OCI-LY7 (cell line): ENCODE measurements at regions not wholly inside any gene's neighbourhood (a gene's known extent, or its start where the extent isn't known, plus 50 kb on each side); places are given as distances from the start of the nearest gene placed in this dataset.

Experiments used
- BruUV-seq: library from RNA; stranded (reverse); fragments of 400-500 nt; replicated peaks from 2 replicates; lab custom pipeline; 2021; lab: Mats Ljungman, UMichigan
- CTCF ChIA-PET: fragments of 300-600 bp; sonication (Branson Sonifier 250); formaldehyde crosslinking; loops from one replicate; lab custom pipeline; 2022; ENCODE audit warnings: antibody characterized with exemption; ENCODE audit not compliant: unreplicated experiment; lab: Charles Lee
- POLR2A ChIA-PET: fragments of 300-600 bp; sonication (Branson Sonifier 250); formaldehyde crosslinking; loops from one replicate; lab custom pipeline; 2022; ENCODE audit warnings: antibody characterized with exemption; lab: Charles Lee
- DNase-seq: peaks from one replicate; pipeline ENCODE4 v3.0.0-alpha.2; 2015; ENCODE audit warnings: low spot score
- H2AFZ ChIP-seq: fragments of 200-600 bp; sonication (generic), shearing (Covaris generic); 2 replicates; pipeline ENCODE4 v1.6.1; 2014; ENCODE audit warnings: mild to moderate bottlenecking, antibody characterized with exemption, low read length, moderate library complexity
- H3K27ac ChIP-seq: fragments of 200-600 bp; sonication (generic); 2 replicates; pipeline ENCODE4 v1.5.1; 2014; ENCODE audit warnings: mixed run types, low read depth, mild to moderate bottlenecking, moderate library complexity, low read length, inconsistent platforms; ENCODE audit not compliant: poor library complexity, severe bottlenecking
- H3K36me3 ChIP-seq: fragments of 200-600 bp; sonication (generic); 2 replicates; pipeline ENCODE4 v1.6.1; 2014; ENCODE audit warnings: mild to moderate bottlenecking, antibody characterized with exemption, low read length, moderate library complexity, mixed read lengths; ENCODE audit not compliant: insufficient read depth
- H3K4me1 ChIP-seq: fragments of 200-600 bp; sonication (generic); 2 replicates; pipeline ENCODE4 v1.5.1; 2014; ENCODE audit warnings: mild to moderate bottlenecking, low read length; ENCODE audit not compliant: insufficient read depth, poor library complexity, severe bottlenecking
- H3K4me2 ChIP-seq: fragments of 200-600 bp; sonication (generic); 2 replicates; pipeline ENCODE4 v1.6.1; 2014; ENCODE audit warnings: mild to moderate bottlenecking, low read length
- H3K4me3 ChIP-seq: fragments of 200-600 bp; sonication (generic); 2 replicates; pipeline ENCODE4 v1.5.1; 2014; ENCODE audit warnings: mild to moderate bottlenecking, low read depth, low read length; ENCODE audit not compliant: poor library complexity, severe bottlenecking
- H3K79me2 ChIP-seq: fragments of 200-600 bp; sonication (generic); 2 replicates; pipeline ENCODE4 v1.6.1; 2016; ENCODE audit warnings: low read depth, mild to moderate bottlenecking, low read length, moderate library complexity, mixed read lengths; ENCODE audit not compliant: insufficient read depth
- H3K9me2 ChIP-seq: fragments of 200-600 bp; sonication (generic); 2 replicates; pipeline ENCODE4 v1.6.1; 2016; ENCODE audit warnings: mild to moderate bottlenecking, low read length, mixed read lengths; ENCODE audit not compliant: insufficient read depth
- H3K9me3 ChIP-seq: fragments of 200-600 bp; sonication (generic); 2 replicates; pipeline ENCODE4 v1.6.1; 2014; ENCODE audit warnings: mild to moderate bottlenecking, mixed run types, low read length, mixed read lengths
- H4K20me1 ChIP-seq: fragments of 200-600 bp; sonication (generic); 2 replicates; pipeline ENCODE4 v1.6.1; 2014; ENCODE audit warnings: mild to moderate bottlenecking, antibody characterized with exemption, low read length, moderate library complexity, mixed read lengths; ENCODE audit not compliant: insufficient read depth
- EZH2phosphoT487 ChIP-seq: fragments of 200-600 bp; sonication (generic); IDR thresholded peaks from 2 replicates; pipeline ENCODE4 v1.6.1; 2018; ENCODE audit warnings: low read depth, borderline replicate concordance, mild to moderate bottlenecking, mixed run types, antibody characterized with exemption, low read length, moderate library complexity, mixed read lengths
- intact Hi-C: fragments of 100-400 bp; cut with micrococcal nuclease; formaldehyde crosslinking; loops from one replicate; pipeline ENCODE4 v1.10.0; 2022; ENCODE audit not compliant: unreplicated experiment
- TF ChIP-seq, protein P1 (sequence below): fragments of 200-600 bp; sonication (generic); conservative IDR thresholded peaks from 2 replicates; pipeline ENCODE4 v1.5.1; 2014; ENCODE audit warnings: mild to moderate bottlenecking, antibody characterized with exemption, low read length, moderate library complexity, mixed read lengths

DNA sequence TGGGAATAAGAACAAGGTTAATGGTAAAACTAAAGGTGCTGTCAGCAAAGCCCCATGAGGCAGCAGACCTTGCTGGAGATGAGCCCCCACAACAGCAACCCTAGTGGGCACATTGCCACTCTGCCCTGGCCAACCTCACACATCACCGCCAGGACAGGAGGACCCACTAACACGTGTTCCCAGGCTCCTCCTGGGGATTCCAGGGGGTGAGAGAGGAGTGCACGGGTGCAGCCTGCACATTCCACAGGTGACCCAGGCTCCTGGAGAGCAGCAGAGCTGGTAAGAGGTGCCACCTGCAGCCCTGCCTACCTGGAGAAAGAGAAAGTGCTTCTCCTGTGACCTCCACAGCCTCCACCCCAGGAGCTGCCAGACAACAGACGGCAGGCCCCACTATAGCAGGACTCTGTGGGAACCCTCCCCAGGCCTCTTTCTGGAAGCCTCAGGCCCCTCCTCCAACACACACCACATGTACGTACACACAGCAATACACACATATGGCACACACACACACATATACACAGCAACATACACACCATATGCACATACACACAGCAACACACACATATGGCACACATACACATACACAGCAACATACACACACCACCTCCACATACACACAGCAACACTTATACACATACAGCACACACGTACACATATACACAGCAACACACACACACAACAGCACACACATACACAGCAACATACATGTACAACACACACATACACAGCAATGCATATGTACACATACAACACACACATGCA, 187.1 kb downstream of the GLI2 start:
- H3K9me3 ChIP-seq = no peaks in the 10 kb centered on the region
- H3K4me3 ChIP-seq = no peak overlapping the region
- intact Hi-C loops = no loop called here
- BruUV-seq = no TSS peak
- H3K9me2 ChIP-seq = no peaks in the 10 kb centered on the region
- CTCF ChIA-PET = no interaction called here
- no peak overlapping the region for H2AFZ ChIP-seq
- POLR2A ChIA-PET = no interaction called here
- no peak for DNase-seq
- no peaks in the 10 kb centered on the region for H4K20me1 ChIP-seq
- no peak overlapping the region for H3K27ac ChIP-seq
- H3K36me3 ChIP-seq = no peaks in the 10 kb centered on the region
- no peaks in the 10 kb centered on the region for H3K4me1 ChIP-seq
- H3K4me2 ChIP-seq = no peak overlapping the region
- no peaks in the 10 kb centered on the region for H3K79me2 ChIP-seq
- TF ChIP-seq, protein P1, sequence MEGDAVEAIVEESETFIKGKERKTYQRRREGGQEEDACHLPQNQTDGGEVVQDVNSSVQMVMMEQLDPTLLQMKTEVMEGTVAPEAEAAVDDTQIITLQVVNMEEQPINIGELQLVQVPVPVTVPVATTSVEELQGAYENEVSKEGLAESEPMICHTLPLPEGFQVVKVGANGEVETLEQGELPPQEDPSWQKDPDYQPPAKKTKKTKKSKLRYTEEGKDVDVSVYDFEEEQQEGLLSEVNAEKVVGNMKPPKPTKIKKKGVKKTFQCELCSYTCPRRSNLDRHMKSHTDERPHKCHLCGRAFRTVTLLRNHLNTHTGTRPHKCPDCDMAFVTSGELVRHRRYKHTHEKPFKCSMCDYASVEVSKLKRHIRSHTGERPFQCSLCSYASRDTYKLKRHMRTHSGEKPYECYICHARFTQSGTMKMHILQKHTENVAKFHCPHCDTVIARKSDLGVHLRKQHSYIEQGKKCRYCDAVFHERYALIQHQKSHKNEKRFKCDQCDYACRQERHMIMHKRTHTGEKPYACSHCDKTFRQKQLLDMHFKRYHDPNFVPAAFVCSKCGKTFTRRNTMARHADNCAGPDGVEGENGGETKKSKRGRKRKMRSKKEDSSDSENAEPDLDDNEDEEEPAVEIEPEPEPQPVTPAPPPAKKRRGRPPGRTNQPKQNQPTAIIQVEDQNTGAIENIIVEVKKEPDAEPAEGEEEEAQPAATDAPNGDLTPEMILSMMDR = no peak
- TF ChIP-seq EZH2phosphoT487 = no peak

DNA sequence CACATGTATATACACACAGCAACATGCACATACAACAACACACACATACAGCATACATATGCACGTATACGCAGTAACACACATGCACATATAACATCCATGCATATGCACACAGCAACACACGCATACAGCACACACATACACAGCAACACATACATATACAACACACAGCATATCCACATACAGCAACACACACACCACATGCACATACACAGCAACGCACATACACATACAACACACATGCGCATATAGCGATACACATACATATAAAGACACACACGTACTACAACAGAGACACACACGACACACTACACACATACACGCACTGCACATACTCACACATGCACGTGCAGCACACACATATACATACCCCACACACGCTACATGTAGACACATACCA, 187.8 kb downstream of the GLI2 start:
- Histone ChIP-seq H4K20me1 (no peaks in the 10 kb centered on the region), H3K9me2 (no peaks in the 10 kb centered on the region), H3K4me3 (no peak overlapping the region), H3K9me3 (no peaks in the 10 kb centered on the region), H2AFZ (no peak overlapping the region), H3K79me2 (no peaks in the 10 kb centered on the region), H3K4me2 (no peak overlapping the region), H3K27ac (no peak overlapping the region), H3K36me3 (no peaks in the 10 kb centered on the region), H3K4me1 (no peaks in the 10 kb centered on the region)
- no TSS peak for BruUV-seq
- POLR2A ChIA-PET = no interaction called here
- CTCF ChIA-PET = no interaction called here
- TF ChIP-seq EZH2phosphoT487 = no peak
- TF ChIP-seq, protein P1 = no peak
- intact Hi-C loops = no loop called here
- DNase-seq = no peak

DNA sequence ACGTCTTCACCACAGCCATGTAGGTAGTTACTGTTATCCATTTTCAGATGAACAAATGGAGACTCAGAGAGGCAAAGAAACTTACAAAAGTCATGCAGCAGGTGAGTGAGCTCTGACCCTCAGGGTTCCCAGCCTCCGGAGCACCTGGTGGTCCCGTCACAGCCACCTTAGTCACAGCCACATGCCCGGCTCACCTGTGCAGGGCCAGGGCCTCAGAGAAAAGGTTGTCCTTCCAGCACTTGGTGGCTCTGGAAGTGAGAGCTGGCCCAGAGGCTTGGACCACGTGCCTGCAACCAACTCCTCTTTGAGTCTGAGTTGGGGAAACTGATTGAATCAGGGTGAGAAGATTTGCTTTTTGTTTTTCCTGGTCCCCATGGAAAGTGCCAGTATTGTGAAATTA, 189.3 kb downstream of the GLI2 start:
- H3K4me2 ChIP-seq = no peak overlapping the region
- ChIA-PET CTCF (no interaction called here), POLR2A (no interaction called here)
- no peak overlapping the region for H3K27ac ChIP-seq
- no peaks in the 10 kb centered on the region for H3K36me3 ChIP-seq
- no peak for DNase-seq
- H3K4me1 ChIP-seq = no peaks in the 10 kb centered on the region
- no TSS peak for BruUV-seq
- H3K9me2 ChIP-seq = no peaks in the 10 kb centered on the region
- no peak overlapping the region for H2AFZ ChIP-seq
- H3K4me3 ChIP-seq = no peak overlapping the region
- H4K20me1 ChIP-seq = no peaks in the 10 kb centered on the region
- TF ChIP-seq, protein P1 = no peak
- no peak for TF ChIP-seq EZH2phosphoT487
- no peaks in the 10 kb centered on the region for H3K79me2 ChIP-seq
- intact Hi-C loops = no loop called here
- no peaks in the 10 kb centered on the region for H3K9me3 ChIP-seq
